Heart right ventricle (tissue), 16 donors: ENCODE measurements at regions not wholly inside any gene's neighbourhood (a gene's known extent, or its start where the extent isn't known, plus 50 kb on each side); places are given as distances from the start of the nearest gene placed in this dataset.

Source experiments
- ATAC-seq, 8 donors: fragments of 200-7000 bp; cut with Tn5 transposase; one replicate each; pipeline ENCODE4 v1.9.1; 2020; ENCODE audit warnings: mild to moderate bottlenecking in 8 of 8, moderate library complexity in 8 of 8, moderate number of reproducible peaks in 1 of 8
- DNase-seq, 2 donors: peaks; one replicate each; pipeline ENCODE4 v3.0.0-alpha.2; 2020
- H3K27ac ChIP-seq, 10 donors: fragments of 200-600 bp; sonication (generic) in 2 of 10; one replicate each; pipeline versions ENCODE4 v1.5.0 to v1.8.0; 2020 to 2022; ENCODE audit warnings: mild to moderate bottlenecking in 3 of 10
- H3K27me3 ChIP-seq, 7 donors: fragments of 200-600 bp; one replicate each; pipeline ENCODE4 v1.8.0; 2021 to 2022; ENCODE audit warnings: mild to moderate bottlenecking in 2 of 7
- H3K36me3 ChIP-seq, 9 donors: fragments of 200-600 bp; sonication (generic) in 1 of 9; one replicate each; pipeline versions ENCODE4 v1.5.0 to v1.8.0; 2020 to 2022; ENCODE audit warnings: mild to moderate bottlenecking in 2 of 9
- H3K4me1 ChIP-seq, 9 donors: fragments of 200-600 bp; sonication (generic) in 1 of 9; one replicate each; pipeline versions ENCODE4 v1.5.0 to v1.8.0; 2020 to 2022; ENCODE audit warnings: mild to moderate bottlenecking in 4 of 9
- H3K4me3 ChIP-seq, 10 donors: fragments of 200-600 bp; sonication (generic) in 2 of 10; one replicate each; pipeline versions ENCODE4 v1.5.0 to v1.8.0; 2020 to 2022; ENCODE audit warnings: mild to moderate bottlenecking in 7 of 10, moderate library complexity in 2 of 10
- H3K9me3 ChIP-seq, 11 donors: fragments of 200-600 bp in 10 of 11; sonication (generic) in 2 of 11; one replicate each; pipeline versions ENCODE4 v1.5.0 to v1.8.0; 2013 to 2022; ENCODE audit warnings: mild to moderate bottlenecking in 2 of 11, control low read depth in 1 of 11, moderate library complexity in 1 of 11
- WGBS, 2 donors: extraction: QIAGEN DNeasy Blood & Tissue Kit; methylation state at CpG; one replicate each; pipeline ENCODE4 v1.1.7; 2013; ENCODE audit warnings: inconsistent platforms in 1 of 2; 5-methylcytosine and 5-hydroxymethylcytosine counted together
- intact Hi-C, 10 donors: fragments of 100-400 bp; cut with DNase I; formaldehyde crosslinking; loops; one replicate each; pipeline versions ENCODE4 v1.11.1 to v1.14.2; 2022
- TF ChIP-seq, protein P1 (sequence below), 9 donors: fragments of 200-600 bp; sonication (generic) in 2 of 9; IDR thresholded peaks; one replicate each; pipeline versions ENCODE4 v1.5.0 to v1.8.0; 2021 to 2022; ENCODE audit warnings: antibody characterized with exemption in 9 of 9, mild to moderate bottlenecking in 5 of 9, moderate library complexity in 1 of 9
- donor health status: Arrhythmogenic right ventricular cardiomyopathy.
- donor health status: ischemic (EF 13 %, LVEDD 7.1; RV severe dilation, severe dysfunction).
- donor health status: healthy with polysubstance abuse.
- donor health status: DM: no; HTN: yes; CAD: no.
- donor health status: DM: no; HTN: no; CAD: no.
- donor health status: ischemic (EF 25% LVEDD 6.9; RV normal size, moderate dysfunction).
- donor health status: ischemic (EF 25% LVEDD 5.7; RV mildly dilated, moderate dysfunction).
- donor health status: healthy.
- donor health status: DM: yes; HTN: yes; CAD: no.
- donor health status: Ischemic cardiomyopathy.
- donor health status: ischemic (EF 35%, LVEDD 5.7; RV mildly dilated, moderate dysfunction).
- donor health status: nonischemic (EF 11% LVEDD 7.7; RV severe dilation, severe dysfunction).
- donor health status: DM: yes; HTN: yes; CAD: no.
- donor health status: PGD.
- donor health status: ischemic (EF 29% LVEDD 5.4; RV normal size, mild dysfunction).
- donor health status: nonischemic (EF 23%, LVEDD 6.1; RV moderate dilation, normal function).

DNA sequence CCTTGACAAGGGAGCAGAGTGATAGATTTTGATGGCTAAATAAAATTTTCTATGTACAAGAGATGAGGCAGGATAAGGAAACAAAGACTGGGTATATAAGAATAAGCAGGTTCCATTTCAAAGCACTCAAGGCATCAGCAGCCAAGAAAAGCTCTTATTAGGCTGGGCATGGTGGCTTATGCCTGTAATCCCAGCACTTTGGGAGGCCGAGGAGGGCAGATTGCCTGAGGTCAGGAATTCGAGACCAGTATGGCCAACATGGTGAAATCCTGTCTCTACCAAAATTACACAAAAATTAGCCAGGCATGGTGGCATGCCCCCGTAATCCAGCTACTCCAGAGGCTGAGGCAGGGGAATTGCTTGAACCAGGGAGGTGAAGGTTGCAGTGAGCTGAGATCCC lies 563.4 kb upstream of the CCDC179 start:
- no peaks in the 10 kb centered on the region for H3K27me3 ChIP-seq
- TF ChIP-seq, protein P1, sequence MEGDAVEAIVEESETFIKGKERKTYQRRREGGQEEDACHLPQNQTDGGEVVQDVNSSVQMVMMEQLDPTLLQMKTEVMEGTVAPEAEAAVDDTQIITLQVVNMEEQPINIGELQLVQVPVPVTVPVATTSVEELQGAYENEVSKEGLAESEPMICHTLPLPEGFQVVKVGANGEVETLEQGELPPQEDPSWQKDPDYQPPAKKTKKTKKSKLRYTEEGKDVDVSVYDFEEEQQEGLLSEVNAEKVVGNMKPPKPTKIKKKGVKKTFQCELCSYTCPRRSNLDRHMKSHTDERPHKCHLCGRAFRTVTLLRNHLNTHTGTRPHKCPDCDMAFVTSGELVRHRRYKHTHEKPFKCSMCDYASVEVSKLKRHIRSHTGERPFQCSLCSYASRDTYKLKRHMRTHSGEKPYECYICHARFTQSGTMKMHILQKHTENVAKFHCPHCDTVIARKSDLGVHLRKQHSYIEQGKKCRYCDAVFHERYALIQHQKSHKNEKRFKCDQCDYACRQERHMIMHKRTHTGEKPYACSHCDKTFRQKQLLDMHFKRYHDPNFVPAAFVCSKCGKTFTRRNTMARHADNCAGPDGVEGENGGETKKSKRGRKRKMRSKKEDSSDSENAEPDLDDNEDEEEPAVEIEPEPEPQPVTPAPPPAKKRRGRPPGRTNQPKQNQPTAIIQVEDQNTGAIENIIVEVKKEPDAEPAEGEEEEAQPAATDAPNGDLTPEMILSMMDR (IDR thresholded peaks at IDR 0.05): no peak
- intact Hi-C loops: no loop called here
- WGBS, 2 donors: 75 to 83% methylated on average over 3 of the region's 3 CpGs
- ATAC-seq (no peak), DNase-seq (no peak)
- no peaks in the 10 kb centered on the region for H3K9me3 ChIP-seq
- H3K4me1 ChIP-seq: no peaks in the 10 kb centered on the region
- no peaks in the 10 kb centered on the region for H3K36me3 ChIP-seq
- H3K27ac ChIP-seq: no peak overlapping the region
- H3K4me3 ChIP-seq: no peak overlapping the region

GRCh38 chr11:23425381-23425780 lies 565.1 kb upstream of the CCDC179 start:
- ATAC-seq (no peak), DNase-seq (no peak)
- Histone ChIP-seq H3K27me3 (no peaks in the 10 kb centered on the region), H3K36me3 (no peaks in the 10 kb centered on the region), H3K4me3 (no peak overlapping the region), H3K9me3 (peaks cover 0 to 4% (median 0%) of the 10 kb centered on the region in 11 donors), H3K4me1 (no peaks in the 10 kb centered on the region), H3K27ac (no peak overlapping the region)
- 65 to 74% methylated on average over 2 of the region's 2 CpGs for WGBS, 2 donors
- intact Hi-C loops: no loop called here
- TF ChIP-seq, protein P1 (IDR thresholded peaks at IDR 0.05): no peak

- TF ChIP-seq, protein P1 (IDR thresholded peaks at IDR 0.05): no peak
- no peaks in the 10 kb centered on the region for H3K36me3 ChIP-seq
- peaks cover 0 to 4% (median 0%) of the 10 kb centered on the region in 11 donors for H3K9me3 ChIP-seq
- ATAC-seq: no peak
- H3K4me1 ChIP-seq: no peaks in the 10 kb centered on the region
- DNase-seq: no peak
- H3K27me3 ChIP-seq: no peaks in the 10 kb centered on the region
- intact Hi-C loops: no loop called here
- no peak overlapping the region for H3K4me3 ChIP-seq
- no peak overlapping the region for H3K27ac ChIP-seq
- 79 to 86% methylated on average over 3 of the region's 3 CpGs for WGBS, 2 donors
These were observed 569.3 kb upstream of the CCDC179 start for GRCh38 chr11:23429569-23429968.

DNA sequence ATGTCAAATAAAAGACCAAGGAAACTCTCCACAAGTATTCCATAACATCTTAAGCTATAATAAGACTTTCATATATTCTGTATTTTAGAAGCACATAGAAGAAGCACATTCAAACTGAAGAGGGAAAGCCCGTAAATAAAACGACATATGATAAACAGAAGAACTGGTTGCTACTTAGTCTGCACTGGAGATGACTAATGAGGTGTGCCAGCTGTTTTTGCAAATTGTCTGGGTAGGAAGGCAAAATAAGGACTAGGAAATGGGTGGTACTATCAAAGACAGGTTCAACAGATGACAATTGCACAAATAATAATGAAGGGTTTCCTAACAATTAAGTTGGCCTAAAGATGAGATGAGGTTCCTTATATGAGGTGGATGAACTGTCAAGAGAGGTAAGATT lies 593.2 kb upstream of the CCDC179 start:
- no peaks in the 10 kb centered on the region for H3K27me3 ChIP-seq
- H3K4me3 ChIP-seq: no peak overlapping the region
- no peak for DNase-seq
- WGBS, 2 donors: 92 to 96% methylated on average over 2 of the region's 2 CpGs
- intact Hi-C loops: no loop called here
- H3K27ac ChIP-seq: no peak overlapping the region
- no peaks in the 10 kb centered on the region for H3K36me3 ChIP-seq
- ATAC-seq: no peak
- TF ChIP-seq, protein P1 (IDR thresholded peaks at IDR 0.05): no peak
- no peaks in the 10 kb centered on the region for H3K4me1 ChIP-seq
- H3K9me3 ChIP-seq: peaks cover 0 to 18% (median 0%) of the 10 kb centered on the region in 11 donors
